ENCODE measurements at regions not wholly inside any gene's neighbourhood (a gene's known extent, or its start where the extent isn't known, plus 50 kb on each side); places are given as distances from the start of the nearest gene placed in this dataset.

DNA sequence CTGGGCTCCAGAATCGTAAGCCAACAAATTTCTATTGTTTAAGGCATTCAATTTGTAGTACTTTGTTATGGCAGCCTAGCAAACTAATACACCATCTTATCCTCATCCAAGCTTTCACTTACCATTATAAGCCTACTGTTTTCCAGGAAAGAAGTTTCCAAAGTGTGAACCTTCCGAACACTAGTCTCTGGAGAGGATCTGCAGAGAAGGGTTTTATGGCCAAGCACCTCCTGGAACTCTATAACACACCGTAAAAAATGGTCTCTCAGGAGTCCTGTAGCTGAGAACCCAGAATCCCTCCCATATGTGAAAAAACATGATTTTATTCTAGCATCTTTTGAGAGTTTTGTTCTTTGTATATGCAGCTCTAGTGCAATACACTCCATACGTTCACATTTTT, 142.1 kb downstream of the POSTN start:
- in situ Hi-C loops (cut with HindIII; ENCODE audit: low pct_unique_long_range_greater_than_20kb, low sequenced_read_pairs): no loop called here
- DNase-seq (ENCODE audit: low read depth in 1 of 2, low spot score in 1 of 2): no peak
- TF ChIP-seq JUND (IDR thresholded peaks at IDR 0.05; ENCODE audit: low read depth): no peak

DNA sequence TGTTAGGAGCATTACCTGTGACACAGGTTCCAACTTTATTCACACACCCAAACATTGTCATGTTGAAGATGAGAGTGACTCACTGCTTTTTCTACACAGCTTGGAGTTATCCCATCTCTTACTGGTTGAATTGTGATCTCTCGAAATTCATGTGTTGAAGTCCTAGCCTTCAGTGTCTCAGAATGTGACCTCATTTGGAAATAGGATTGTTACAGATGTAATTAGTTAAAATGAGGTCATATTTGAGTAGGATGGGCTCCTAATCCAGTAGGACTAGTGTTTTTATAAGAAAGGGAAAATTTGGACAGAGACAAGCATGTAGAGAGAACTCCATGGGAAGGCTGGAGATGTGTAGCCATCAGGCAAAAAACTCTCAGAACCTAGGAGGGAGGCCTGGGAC, 142.5 kb downstream of the POSTN start:
- DNase-seq (ENCODE audit: low read depth in 1 of 2, low spot score in 1 of 2): no peak
- in situ Hi-C loops (cut with HindIII; ENCODE audit: low pct_unique_long_range_greater_than_20kb, low sequenced_read_pairs): no loop called here
- TF ChIP-seq JUND (IDR thresholded peaks at IDR 0.05; ENCODE audit: low read depth): no peak

DNA sequence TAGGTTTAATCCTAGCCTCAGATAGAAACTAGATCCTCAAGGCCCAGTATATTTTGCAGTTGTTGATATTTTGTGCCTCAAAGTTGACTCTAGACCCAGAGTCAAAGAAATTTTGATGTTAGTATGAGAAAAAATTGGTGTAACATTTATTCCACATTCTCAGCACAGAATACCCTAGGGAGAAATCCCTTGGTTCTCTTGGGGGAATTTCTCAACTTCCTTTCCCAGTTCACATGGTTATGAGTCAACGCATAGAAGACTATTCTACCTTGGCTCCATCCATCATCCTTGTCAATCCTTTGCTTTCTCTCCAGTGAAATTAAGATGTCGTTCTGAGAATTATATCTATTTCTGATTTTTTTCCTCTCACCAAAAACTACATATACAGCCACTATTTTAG, 145.3 kb downstream of the POSTN start:
- no peak for TF ChIP-seq JUND (IDR thresholded peaks at IDR 0.05; ENCODE audit: low read depth)
- in situ Hi-C loops (cut with HindIII; ENCODE audit: low pct_unique_long_range_greater_than_20kb, low sequenced_read_pairs): no loop called here
- no peak for DNase-seq (ENCODE audit: low read depth in 1 of 2, low spot score in 1 of 2)

DNA sequence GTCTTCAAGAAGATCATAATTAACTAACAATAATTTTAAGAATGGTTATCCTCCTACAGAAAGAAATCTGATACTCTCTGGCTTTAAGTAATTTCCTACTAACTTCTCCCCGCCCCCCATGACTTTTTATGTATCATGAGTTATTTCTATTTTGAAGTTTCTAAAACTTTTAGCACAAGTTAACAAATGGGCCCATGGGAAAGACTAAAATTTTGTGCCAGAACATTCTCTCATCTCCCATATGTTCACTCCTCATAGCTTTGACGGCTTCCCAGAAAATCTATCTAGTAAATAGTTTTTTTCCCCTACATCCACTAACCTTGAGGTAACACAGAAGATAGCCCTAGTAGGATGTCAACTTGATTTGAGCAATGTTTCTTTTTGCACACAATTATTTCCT, 148.3 kb downstream of the POSTN start:
- TF ChIP-seq JUND (IDR thresholded peaks at IDR 0.05; ENCODE audit: low read depth): no peak
- in situ Hi-C loops (cut with HindIII; ENCODE audit: low pct_unique_long_range_greater_than_20kb, low sequenced_read_pairs): no loop called here
- no peak for DNase-seq (ENCODE audit: low read depth in 1 of 2, low spot score in 1 of 2)

DNA sequence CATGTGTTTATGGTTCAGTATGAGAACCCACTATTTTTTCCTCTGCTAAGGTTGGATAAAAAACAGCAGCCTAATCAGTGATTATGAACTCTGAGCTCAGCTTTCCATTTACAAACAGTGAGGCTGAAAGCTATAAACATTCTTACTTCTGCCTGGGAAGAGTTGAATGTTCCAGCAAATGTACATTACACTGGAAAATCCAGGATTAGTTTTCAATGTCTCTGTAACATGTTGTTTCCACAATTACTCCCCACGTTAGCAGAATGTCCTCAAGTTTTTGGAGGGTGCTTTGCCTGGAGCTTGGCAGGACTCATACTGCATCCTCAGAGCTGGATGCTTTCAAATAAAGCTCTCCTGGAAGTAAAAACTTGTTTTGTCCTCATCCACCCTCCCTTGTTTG, 150.4 kb downstream of the POSTN start:
- in situ Hi-C loops (cut with HindIII; ENCODE audit: low pct_unique_long_range_greater_than_20kb, low sequenced_read_pairs): no loop called here
- TF ChIP-seq JUND (IDR thresholded peaks at IDR 0.05; ENCODE audit: low read depth): no peak
- DNase-seq (ENCODE audit: low read depth in 1 of 2, low spot score in 1 of 2): no peak

DNA sequence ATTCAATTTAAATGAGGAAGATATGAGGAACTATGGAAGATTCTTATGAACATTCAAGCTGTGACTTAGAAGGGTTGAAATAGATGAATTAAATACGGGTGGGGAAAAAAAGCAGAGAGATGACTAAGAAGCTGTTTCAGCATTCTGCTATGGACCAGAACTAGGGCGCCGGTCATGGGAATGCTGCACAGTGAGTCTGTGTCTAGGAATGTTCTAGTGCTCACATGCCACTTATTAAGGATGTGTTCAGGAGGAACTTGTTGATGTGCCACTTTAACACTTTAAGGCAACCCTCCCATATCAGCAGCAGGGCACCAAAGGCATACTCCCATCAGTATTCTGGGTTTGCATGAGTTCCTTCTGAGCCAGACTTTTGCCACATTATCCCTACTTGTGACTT, 152.1 kb downstream of the POSTN start:
- no peak for DNase-seq (ENCODE audit: low read depth in 1 of 2, low spot score in 1 of 2)
- TF ChIP-seq JUND (IDR thresholded peaks at IDR 0.05; ENCODE audit: low read depth): no peak
- in situ Hi-C loops (cut with HindIII; ENCODE audit: low pct_unique_long_range_greater_than_20kb, low sequenced_read_pairs): no loop called here

DNA sequence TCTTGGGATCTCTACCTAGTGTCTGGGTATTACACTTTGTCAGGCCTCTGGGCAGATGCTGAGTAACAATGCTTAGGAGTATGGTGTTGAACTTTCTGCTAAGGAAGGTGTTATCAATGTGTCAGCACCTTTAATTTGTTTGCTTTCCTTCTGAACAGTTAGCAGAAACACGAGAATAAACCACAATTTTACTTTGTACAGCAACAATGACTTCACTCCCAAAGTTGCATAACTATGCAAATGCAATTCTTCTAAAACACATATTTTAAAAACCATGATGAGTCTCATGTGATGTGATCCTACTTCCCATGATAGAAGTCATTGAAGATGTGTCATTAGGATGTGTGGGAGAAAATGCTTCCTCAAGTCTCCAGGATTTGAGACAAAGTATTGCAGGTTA, 155.0 kb downstream of the POSTN start:
- in situ Hi-C loops (cut with HindIII; ENCODE audit: low pct_unique_long_range_greater_than_20kb, low sequenced_read_pairs): no loop called here
- no peak for DNase-seq (ENCODE audit: low read depth in 1 of 2, low spot score in 1 of 2)
- TF ChIP-seq JUND (IDR thresholded peaks at IDR 0.05; ENCODE audit: low read depth): no peak

DNA sequence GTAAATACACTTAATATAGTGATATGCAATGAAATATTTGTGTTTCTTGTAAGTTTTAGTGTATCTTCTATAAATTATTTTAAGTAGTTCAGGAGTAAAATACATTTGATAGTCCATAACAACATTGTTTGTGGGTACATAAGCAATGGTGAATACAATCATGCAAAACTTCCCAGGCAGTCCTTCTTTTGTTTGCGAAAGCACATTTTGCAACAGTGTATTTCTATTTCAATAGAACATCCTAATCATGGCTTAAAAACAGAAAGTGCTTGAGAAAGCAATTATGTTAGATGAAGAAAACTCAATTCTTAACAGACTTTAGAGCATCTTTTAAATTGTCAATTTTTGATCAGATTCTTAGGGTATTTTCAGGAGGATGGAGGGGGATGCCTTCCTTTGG, 155.6 kb downstream of the POSTN start:
- no peak for DNase-seq (ENCODE audit: low read depth in 1 of 2, low spot score in 1 of 2)
- no peak for TF ChIP-seq JUND (IDR thresholded peaks at IDR 0.05; ENCODE audit: low read depth)
- in situ Hi-C loops (cut with HindIII; ENCODE audit: low pct_unique_long_range_greater_than_20kb, low sequenced_read_pairs): no loop called here

DNA sequence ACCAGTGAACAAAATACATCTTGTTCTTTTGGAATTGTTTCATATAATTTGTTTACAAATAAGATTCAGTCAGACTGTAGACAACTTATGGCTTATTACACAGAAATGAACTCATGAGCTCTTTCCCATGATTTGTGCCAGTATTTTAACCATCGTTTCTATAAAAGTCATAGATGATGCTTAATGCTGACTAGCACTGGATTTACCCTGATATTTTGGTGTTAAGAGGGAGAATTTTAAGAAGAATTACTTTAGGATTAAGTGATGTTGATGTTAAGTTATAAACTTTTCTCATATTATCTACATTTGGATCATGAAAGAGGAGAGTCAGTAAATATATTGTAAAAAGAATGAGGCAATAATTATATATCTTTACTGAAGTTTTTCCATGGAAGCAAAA, 162.7 kb downstream of the POSTN start:
- no peak for DNase-seq (ENCODE audit: low read depth in 1 of 2, low spot score in 1 of 2)
- in situ Hi-C loops (cut with HindIII; ENCODE audit: low pct_unique_long_range_greater_than_20kb, low sequenced_read_pairs): no loop called here
- no peak for TF ChIP-seq JUND (IDR thresholded peaks at IDR 0.05; ENCODE audit: low read depth)

DNA sequence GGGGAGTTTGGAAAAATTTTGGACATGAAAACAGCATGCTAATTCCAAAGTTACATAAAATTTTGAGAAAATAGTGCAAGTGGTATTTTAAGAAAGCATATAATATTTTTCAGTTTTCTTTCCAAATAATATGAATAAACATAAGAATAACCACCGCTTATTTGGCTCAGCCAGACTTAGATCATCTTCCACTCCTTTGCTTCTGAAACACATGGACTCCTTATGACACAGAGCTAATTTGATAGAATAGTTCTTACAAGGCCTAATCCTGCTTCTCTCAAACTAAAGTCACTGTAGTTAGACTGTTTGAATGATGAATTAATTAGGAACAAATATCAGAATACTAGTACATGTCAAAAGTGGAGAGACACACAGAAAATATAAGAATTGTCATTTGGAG, 165.5 kb downstream of the POSTN start:
- no peak for DNase-seq (ENCODE audit: low read depth in 1 of 2, low spot score in 1 of 2)
- no peak for TF ChIP-seq JUND (IDR thresholded peaks at IDR 0.05; ENCODE audit: low read depth)
- in situ Hi-C loops (cut with HindIII; ENCODE audit: low pct_unique_long_range_greater_than_20kb, low sequenced_read_pairs): no loop called here

DNA sequence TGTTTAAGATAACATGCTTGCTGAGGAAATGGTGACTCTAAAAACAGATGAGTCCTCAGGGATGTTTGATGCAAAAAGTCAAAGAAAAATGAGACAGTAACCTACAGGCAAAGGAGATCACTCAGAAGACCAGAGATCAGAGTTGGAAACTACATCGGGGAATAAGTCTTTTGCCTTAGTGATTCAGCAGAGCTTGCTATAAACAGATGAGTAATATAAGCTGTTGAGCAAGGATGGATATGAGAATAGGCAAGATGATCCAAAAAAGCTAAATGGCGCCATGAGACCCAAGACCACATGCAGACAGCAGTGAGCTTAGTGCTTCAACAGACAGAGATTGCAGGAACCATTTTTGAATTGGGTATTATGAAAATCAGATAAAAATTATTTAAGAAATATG, 168.6 kb downstream of the POSTN start:
- in situ Hi-C loops (cut with HindIII; ENCODE audit: low pct_unique_long_range_greater_than_20kb, low sequenced_read_pairs): no loop called here
- no peak for DNase-seq (ENCODE audit: low read depth in 1 of 2, low spot score in 1 of 2)
- no peak for TF ChIP-seq JUND (IDR thresholded peaks at IDR 0.05; ENCODE audit: low read depth)

DNA sequence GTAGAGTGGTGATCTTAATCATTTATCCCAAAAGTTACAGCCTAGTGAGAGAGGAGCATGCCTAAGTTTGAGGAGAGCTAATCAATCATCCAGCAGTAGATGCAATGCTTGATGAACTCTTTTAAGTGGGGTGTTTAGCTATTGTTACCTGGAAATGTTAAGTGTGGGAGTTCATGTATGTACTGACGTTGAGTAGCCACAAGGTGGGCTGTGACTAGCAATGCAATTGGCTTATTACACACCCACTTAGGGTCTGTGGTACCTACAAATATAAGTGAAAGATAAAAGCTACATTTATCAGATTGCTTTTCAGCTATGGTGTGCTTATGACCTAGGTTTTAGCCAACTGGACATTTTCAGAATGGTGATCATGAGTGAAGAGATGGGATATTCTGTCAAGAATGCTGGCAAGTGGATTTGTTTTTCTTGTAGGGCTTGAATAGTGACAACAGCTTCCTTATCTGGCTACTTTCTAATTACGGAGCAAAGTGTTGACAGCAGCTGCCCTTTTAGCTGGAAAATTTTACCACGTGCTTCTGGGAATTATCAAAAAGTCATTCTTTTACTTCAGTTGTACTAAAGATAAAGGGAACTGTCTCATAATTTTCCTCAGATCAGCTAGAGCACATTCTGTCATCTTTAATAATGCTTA, 170.6 kb downstream of the POSTN start:
- DNase-seq (ENCODE audit: low read depth in 1 of 2, low spot score in 1 of 2): no peak
- in situ Hi-C loops (cut with HindIII; ENCODE audit: low pct_unique_long_range_greater_than_20kb, low sequenced_read_pairs): no loop called here
- no peak for TF ChIP-seq JUND (IDR thresholded peaks at IDR 0.05; ENCODE audit: low read depth)

DNA sequence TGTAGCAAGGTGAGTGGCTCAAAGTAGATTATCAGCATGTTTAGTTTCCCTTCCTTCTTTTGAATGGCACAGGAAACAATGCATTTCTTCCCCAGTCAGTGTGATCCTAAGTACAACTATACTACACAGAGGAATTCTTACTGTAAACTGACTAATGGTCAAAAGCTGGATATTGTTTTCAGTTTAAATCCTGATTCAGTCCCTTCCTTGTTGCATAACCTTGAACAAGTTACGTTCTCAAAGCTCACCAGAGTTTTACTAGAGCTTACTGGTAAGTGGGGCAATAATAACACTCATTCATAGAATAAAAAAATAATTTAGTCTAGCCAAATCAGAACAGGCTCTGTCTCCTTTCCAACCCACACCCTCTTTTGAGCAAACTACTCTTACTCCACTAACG, 180.1 kb downstream of the POSTN start:
- no peak for DNase-seq (ENCODE audit: low read depth in 1 of 2, low spot score in 1 of 2)
- in situ Hi-C loops (cut with HindIII; ENCODE audit: low pct_unique_long_range_greater_than_20kb, low sequenced_read_pairs): no loop called here
- TF ChIP-seq JUND (IDR thresholded peaks at IDR 0.05; ENCODE audit: low read depth): no peak

DNA sequence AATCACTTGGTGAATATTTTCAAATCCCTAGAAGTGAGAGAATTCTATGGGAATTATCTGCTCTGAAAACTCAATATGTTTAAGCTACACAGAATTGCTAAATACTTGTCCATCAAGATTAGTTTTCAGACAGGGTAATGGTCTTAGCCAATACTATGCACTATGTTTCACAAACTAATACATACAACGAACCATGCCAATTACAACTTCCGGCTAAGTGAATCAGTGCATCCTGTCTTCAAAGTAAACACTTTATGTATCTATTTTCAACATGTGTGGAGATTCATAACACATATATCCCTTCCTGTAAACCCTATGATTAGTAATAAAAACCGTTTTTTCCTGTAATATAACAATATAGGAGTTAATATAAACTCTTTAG, 181.5 kb downstream of the POSTN start:
- TF ChIP-seq JUND (IDR thresholded peaks at IDR 0.05; ENCODE audit: low read depth): no peak
- in situ Hi-C loops (cut with HindIII; ENCODE audit: low pct_unique_long_range_greater_than_20kb, low sequenced_read_pairs): no loop called here
- DNase-seq (ENCODE audit: low read depth in 1 of 2, low spot score in 1 of 2): no peak
